H1 (cell line): ENCODE measurements at regions not wholly inside any gene's neighbourhood (a gene's known extent, or its start where the extent isn't known, plus 50 kb on each side); places are given as distances from the start of the nearest gene placed in this dataset.

ENCODE experiments used
- CHD1 ChIP-seq: IDR thresholded peaks from 2 replicates; pipeline ENCODE4 v1.6.1; 2012; ENCODE audit warnings: low read depth, low read length, improper control_type of control experiment
- CHD7 ChIP-seq: fragments of 300-600 bp; sonication (generic); IDR thresholded peaks from 2 replicates; pipeline ENCODE4 v1.7.1; 2012; ENCODE audit warnings: low read length, moderate library complexity, mild to moderate bottlenecking, inconsistent platforms; ENCODE audit not compliant: insufficient replicate concordance
- CTBP2 ChIP-seq: IDR thresholded peaks from 2 replicates; pipeline ENCODE4 v1.7.0; 2011; ENCODE audit warnings: borderline replicate concordance, mild to moderate bottlenecking, moderate library complexity, mixed read lengths, low read length; ENCODE audit not compliant: insufficient read depth, insufficient read length
- GTF2F1 ChIP-seq: IDR thresholded peaks from 2 replicates; pipeline ENCODE4 v1.6.1; 2012; ENCODE audit warnings: low read depth, low read length, improper control_type of control experiment, borderline replicate concordance
- KDM5A ChIP-seq: fragments of 200-600 bp; IDR thresholded peaks from 2 replicates; pipeline ENCODE4 v1.7.1; 2012; ENCODE audit warnings: mild to moderate bottlenecking, low read length, inconsistent platforms, mixed read lengths
- SAP30 ChIP-seq: fragments of 300-600 bp; sonication (generic); IDR thresholded peaks from 2 replicates; pipeline ENCODE4 v1.7.1; 2012; ENCODE audit warnings: low read length, moderate library complexity, mild to moderate bottlenecking, inconsistent platforms; ENCODE audit not compliant: insufficient read depth, insufficient replicate concordance
- SIRT6 ChIP-seq: IDR thresholded peaks from one replicate; pipeline ENCODE4 v1.7.1; 2012; ENCODE audit warnings: low read length, inconsistent platforms
- USF2 ChIP-seq: IDR thresholded peaks from 2 replicates; pipeline ENCODE4 v1.6.1; 2011; ENCODE audit warnings: low read length, improper control_type of control experiment
- YY1 ChIP-seq: IDR thresholded peaks from 2 replicates; pipeline ENCODE4 v1.6.1; 2011; ENCODE audit warnings: low read depth, mild to moderate bottlenecking, low read length

- no peak for TF ChIP-seq CHD7
- no peak for TF ChIP-seq CHD1
- no peak for TF ChIP-seq YY1
- TF ChIP-seq USF2, result no peak
- no peak for TF ChIP-seq CTBP2
- no peak for TF ChIP-seq KDM5A
- TF ChIP-seq SAP30, result no peak
- no peak for TF ChIP-seq GTF2F1
- no peak for TF ChIP-seq SIRT6
Measured at GRCh38 chr16:35131429-35131828, 1672.0 kb downstream of the TP53TG3F start (continued).
